ENCODE measurements at regions not wholly inside any gene's neighbourhood (a gene's known extent, or its start where the extent isn't known, plus 50 kb on each side); places are given as distances from the start of the nearest gene placed in this dataset.

DNA sequence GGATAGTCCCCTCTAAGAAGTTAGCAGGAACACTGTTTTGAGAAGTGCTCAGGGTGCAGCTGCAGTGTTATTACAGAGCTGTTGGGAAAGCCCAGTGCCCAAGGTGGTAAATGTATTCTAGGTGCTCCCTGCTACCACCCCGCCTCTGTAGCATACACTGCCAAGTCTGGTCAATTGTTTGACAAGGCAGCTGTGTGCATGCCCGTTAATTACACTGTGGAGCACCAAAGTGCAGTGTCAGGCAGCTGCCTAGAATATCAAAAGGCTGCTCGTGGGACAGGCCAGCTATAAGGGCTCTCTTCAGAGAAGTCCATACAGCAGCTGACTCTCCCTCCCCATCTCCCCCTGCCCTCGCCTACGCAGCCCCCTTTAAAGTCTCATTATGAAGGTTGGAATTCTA lies 99.9 kb upstream of the KLHL13 start:
- no peak overlapping the region for H2AK9ac ChIP-seq (replicated peaks; ENCODE audit: low read depth, low read length, poor library complexity)
- no peak overlapping the region for H3K9ac ChIP-seq (ENCODE audit: low read depth, low read length)
- H2BK5ac ChIP-seq (ENCODE audit: low read depth, low read length, poor library complexity, severe bottlenecking) = no peak overlapping the region
- H3K9me3 ChIP-seq (ENCODE audit: control insufficient read depth, insufficient read depth, low read length) = no peaks in the 10 kb centered on the region
- H3K36me3 ChIP-seq (ENCODE audit: control insufficient read depth, insufficient read depth, low read length) = no peaks in the 10 kb centered on the region
- 0% methylated on average over 1 of the region's 5 CpGs; no CpG with 5 or more reads in 1 of the 2 experiments for WGBS, 2 experiments (ENCODE audit: extremely low coverage in 2 of 2, insufficient read length in 1 of 2)
- ATAC-seq (ENCODE audit: low read depth) (no peak), DNase-seq (no peak)
- H2BK15ac ChIP-seq (ENCODE audit: low read depth, low read length) = no peak overlapping the region
- ChIA-PET CTCF (no interaction called here), POLR2A (ENCODE audit: unreplicated experiment) (no interaction called here)
- no peak overlapping the region for H3K4me2 ChIP-seq (ENCODE audit: low read depth, low read length)
- no peak overlapping the region for H4K8ac ChIP-seq (ENCODE audit: low read depth in 2 of 2, low read length in 2 of 2)
- dilution Hi-C loops (cut with HindIII; ENCODE audit: low sequenced_read_pairs, unreplicated experiment) (no loop called here), in situ Hi-C loops (cut with MboI; ENCODE audit: low sequenced_read_pairs) (no loop called here), intact Hi-C loops (cut with micrococcal nuclease) (no loop called here)
- no peak for TF ChIP-seq CEBPB (IDR thresholded peaks at IDR 0.05; ENCODE audit: low read depth, low read length)
- no peak for TF ChIP-seq RAD21 (IDR thresholded peaks at IDR 0.05; ENCODE audit: low read length)
- TF ChIP-seq RCOR1 (IDR thresholded peaks at IDR 0.05; ENCODE audit: insufficient replicate concordance, low read length) = no peak
- TF ChIP-seq RFX5 (IDR thresholded peaks at IDR 0.05; ENCODE audit: low read depth, low read length) = no peak
- TF ChIP-seq CHD1 (IDR thresholded peaks at IDR 0.05; ENCODE audit: low read depth, low read length) = no peak
- no peak for TF ChIP-seq MAFK (IDR thresholded peaks at IDR 0.05; ENCODE audit: low read depth, low read length)
- TF ChIP-seq FOS (IDR thresholded peaks at IDR 0.05; ENCODE audit: low read depth, low read length) = no peak
- H3K56ac ChIP-seq (ENCODE audit: extremely low read depth, insufficient read depth, low read length) = no peak overlapping the region
- no peak overlapping the region for H2AFZ ChIP-seq (replicated peaks; ENCODE audit: low read length, poor library complexity)
- H3K14ac ChIP-seq (replicated peaks; ENCODE audit: low read depth, low read length) = no peak overlapping the region
- no peak overlapping the region for H3K4me3 ChIP-seq (ENCODE audit: insufficient read depth, low read depth, low read length)
- no peaks in the 10 kb centered on the region; the same call in none of the 2 replicates for H3K27me3 ChIP-seq (ENCODE audit: control insufficient read depth, insufficient read depth, low read length)
- no peak overlapping the region for H4K91ac ChIP-seq (ENCODE audit: insufficient read depth, low read depth, low read length)
- H3K4ac ChIP-seq (ENCODE audit: low read depth, low read length) = no peak overlapping the region
- no peaks in the 10 kb centered on the region for H4K20me1 ChIP-seq (ENCODE audit: insufficient read depth, low read length)
- no peaks in the 10 kb centered on the region for H3K9me1 ChIP-seq (ENCODE audit: insufficient read depth, low read length)
- no peak overlapping the region for H3K27ac ChIP-seq (ENCODE audit: insufficient read depth, low read length)
- H4K5ac ChIP-seq (ENCODE audit: low read depth, low read length) = no peak overlapping the region
- H3K79me1 ChIP-seq (ENCODE audit: low read depth in 1 of 2, low read length in 2 of 2) = no peaks in the 10 kb centered on the region
- no peak overlapping the region for H2BK120ac ChIP-seq (ENCODE audit: low read depth, low read length)
- no TSS peak for BruUV-seq (replicated peaks)
- H2BK20ac ChIP-seq (ENCODE audit: low read depth, low read length) = no peak overlapping the region
- H3K4me1 ChIP-seq (ENCODE audit: control insufficient read depth, insufficient read depth, low read length) = no peaks in the 10 kb centered on the region
- H2AK5ac ChIP-seq (ENCODE audit: low read depth, low read length) = no peak overlapping the region
- no peak overlapping the region for H3K18ac ChIP-seq (ENCODE audit: low read depth, low read length)
- no peak overlapping the region for H3K23ac ChIP-seq (ENCODE audit: low read depth, low read length)

All from IMR-90 (cell line).